ENCODE measurements at regions not wholly inside any gene's neighbourhood (a gene's known extent, or its start where the extent isn't known, plus 50 kb on each side); places are given as distances from the start of the nearest gene placed in this dataset.

DNA sequence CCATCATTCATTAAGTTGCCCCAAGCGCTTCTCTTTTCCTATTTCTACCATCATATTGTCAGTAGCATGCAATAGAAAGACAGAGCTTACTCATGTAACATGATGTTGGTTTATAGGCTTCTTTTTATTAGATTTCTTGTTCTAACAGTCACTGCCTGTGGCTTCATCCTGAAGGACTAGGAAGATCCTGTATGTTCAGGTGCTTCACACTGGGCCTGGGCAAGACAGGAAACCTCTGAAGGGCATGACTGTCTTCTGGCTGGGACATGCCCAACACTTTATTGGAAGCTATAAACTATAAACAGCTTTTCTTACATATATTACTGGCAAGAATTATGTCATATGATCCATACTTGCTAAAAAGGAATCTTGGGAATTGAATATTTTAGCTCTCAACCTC, 258.4 kb upstream of the AKR1E2 start:
- TF ChIP-seq, protein P1, sequence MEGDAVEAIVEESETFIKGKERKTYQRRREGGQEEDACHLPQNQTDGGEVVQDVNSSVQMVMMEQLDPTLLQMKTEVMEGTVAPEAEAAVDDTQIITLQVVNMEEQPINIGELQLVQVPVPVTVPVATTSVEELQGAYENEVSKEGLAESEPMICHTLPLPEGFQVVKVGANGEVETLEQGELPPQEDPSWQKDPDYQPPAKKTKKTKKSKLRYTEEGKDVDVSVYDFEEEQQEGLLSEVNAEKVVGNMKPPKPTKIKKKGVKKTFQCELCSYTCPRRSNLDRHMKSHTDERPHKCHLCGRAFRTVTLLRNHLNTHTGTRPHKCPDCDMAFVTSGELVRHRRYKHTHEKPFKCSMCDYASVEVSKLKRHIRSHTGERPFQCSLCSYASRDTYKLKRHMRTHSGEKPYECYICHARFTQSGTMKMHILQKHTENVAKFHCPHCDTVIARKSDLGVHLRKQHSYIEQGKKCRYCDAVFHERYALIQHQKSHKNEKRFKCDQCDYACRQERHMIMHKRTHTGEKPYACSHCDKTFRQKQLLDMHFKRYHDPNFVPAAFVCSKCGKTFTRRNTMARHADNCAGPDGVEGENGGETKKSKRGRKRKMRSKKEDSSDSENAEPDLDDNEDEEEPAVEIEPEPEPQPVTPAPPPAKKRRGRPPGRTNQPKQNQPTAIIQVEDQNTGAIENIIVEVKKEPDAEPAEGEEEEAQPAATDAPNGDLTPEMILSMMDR (IDR thresholded peaks at IDR 0.05; ENCODE audit: unreplicated experiment): no peak
- Mint-ChIP-seq H3K9me3 (ENCODE audit: unreplicated experiment) (no peaks in the 10 kb centered on the region), H3K36me3 (ENCODE audit: insufficient read depth, unreplicated experiment) (no peaks in the 10 kb centered on the region), H3K27ac (ENCODE audit: low read depth, unreplicated experiment) (no peak overlapping the region), H3K27me3 (ENCODE audit: insufficient read depth, unreplicated experiment) (no peaks in the 10 kb centered on the region), H3K4me1 (ENCODE audit: insufficient read depth, unreplicated experiment) (no peaks in the 10 kb centered on the region), H3K4me3 (ENCODE audit: unreplicated experiment) (no peak overlapping the region)
- no TSS peak for BruUV-seq (replicated peaks)
- intact Hi-C loops (cut with micrococcal nuclease): no loop called here
- no peak for DNase-seq (ENCODE audit: unreplicated experiment)
- CTCF ChIA-PET: interaction anchor here (1.0 kb wide), 1 partner anchor 197 kb away, joined by 3 read pairs; no protein-coding TSS in a partner anchor
- POLR2A ChIA-PET: no interaction called here

DNA sequence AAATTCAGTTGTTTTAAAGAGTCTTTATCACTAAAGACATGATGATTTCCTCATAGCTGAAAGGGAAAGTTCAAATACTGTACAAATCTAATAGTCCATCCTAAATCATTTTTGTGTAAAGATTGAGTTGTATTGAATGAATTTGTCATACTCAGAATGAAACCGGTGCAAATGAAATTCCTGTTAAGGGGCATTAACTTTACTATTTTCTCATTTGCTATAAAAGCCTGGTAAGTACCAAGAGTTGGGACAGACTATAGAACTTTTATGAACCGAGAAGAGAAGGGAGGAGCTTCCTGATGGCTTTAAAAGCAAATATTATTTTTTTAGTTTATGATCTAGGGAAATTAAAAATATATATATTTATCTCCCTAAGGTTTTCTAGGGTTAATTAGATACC, 260.0 kb upstream of the AKR1E2 start:
- no peak overlapping the region for H3K4me3 Mint-ChIP-seq (ENCODE audit: unreplicated experiment)
- BruUV-seq (replicated peaks): no TSS peak
- H3K27me3 Mint-ChIP-seq (ENCODE audit: insufficient read depth, unreplicated experiment): no peaks in the 10 kb centered on the region
- TF ChIP-seq, protein P1 (IDR thresholded peaks at IDR 0.05; ENCODE audit: unreplicated experiment): no peak
- no peaks in the 10 kb centered on the region for H3K9me3 Mint-ChIP-seq (ENCODE audit: unreplicated experiment)
- intact Hi-C loops (cut with micrococcal nuclease): no loop called here
- H3K27ac Mint-ChIP-seq (ENCODE audit: low read depth, unreplicated experiment): no peak overlapping the region
- POLR2A ChIA-PET: interaction anchor here (1.2 kb wide), 1 partner anchor 23 kb away, joined by 3 read pairs; no protein-coding TSS in a partner anchor
- H3K4me1 Mint-ChIP-seq (ENCODE audit: insufficient read depth, unreplicated experiment): no peaks in the 10 kb centered on the region
- DNase-seq (ENCODE audit: unreplicated experiment): no peak
- CTCF ChIA-PET: interaction anchor here (1.1 kb wide), 1 partner anchor 9 kb away, joined by 4 read pairs; no protein-coding TSS in a partner anchor
- no peaks in the 10 kb centered on the region for H3K36me3 Mint-ChIP-seq (ENCODE audit: insufficient read depth, unreplicated experiment)

DNA sequence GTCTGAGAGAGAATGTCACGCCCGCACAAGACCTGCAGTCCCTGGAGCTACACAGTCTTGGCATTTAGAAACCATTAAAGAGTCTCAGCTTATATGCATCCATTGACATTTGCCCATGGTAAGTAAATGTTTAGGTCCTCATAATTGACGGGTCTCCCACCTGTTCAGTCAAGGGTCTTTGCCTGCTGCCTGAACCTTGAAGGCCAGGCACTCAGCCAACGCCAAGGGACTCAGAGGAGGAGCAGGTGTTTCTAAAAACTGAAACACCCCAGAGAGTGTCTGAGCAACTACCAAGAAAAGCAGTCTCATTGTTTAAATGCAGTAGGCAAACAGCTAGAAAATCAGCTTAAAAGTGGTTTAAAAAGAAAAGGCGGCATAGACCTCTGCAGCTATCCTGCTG, 264.7 kb upstream of the AKR1E2 start:
- H3K27ac Mint-ChIP-seq (ENCODE audit: low read depth, unreplicated experiment): no peak overlapping the region
- no peak for DNase-seq (ENCODE audit: unreplicated experiment)
- no peaks in the 10 kb centered on the region for H3K4me1 Mint-ChIP-seq (ENCODE audit: insufficient read depth, unreplicated experiment)
- TF ChIP-seq, protein P1 (IDR thresholded peaks at IDR 0.05; ENCODE audit: unreplicated experiment): no peak
- CTCF ChIA-PET: no interaction called here
- H3K9me3 Mint-ChIP-seq (ENCODE audit: unreplicated experiment): no peaks in the 10 kb centered on the region
- intact Hi-C loops (cut with micrococcal nuclease): no loop called here
- no peak overlapping the region for H3K4me3 Mint-ChIP-seq (ENCODE audit: unreplicated experiment)
- no TSS peak for BruUV-seq (replicated peaks)
- H3K27me3 Mint-ChIP-seq (ENCODE audit: insufficient read depth, unreplicated experiment): no peaks in the 10 kb centered on the region
- POLR2A ChIA-PET: interaction anchor here (0.6 kb wide), 1 partner anchor 397 kb away, joined by 3 read pairs; no protein-coding TSS in a partner anchor
- H3K36me3 Mint-ChIP-seq (ENCODE audit: insufficient read depth, unreplicated experiment): no peaks in the 10 kb centered on the region

DNA sequence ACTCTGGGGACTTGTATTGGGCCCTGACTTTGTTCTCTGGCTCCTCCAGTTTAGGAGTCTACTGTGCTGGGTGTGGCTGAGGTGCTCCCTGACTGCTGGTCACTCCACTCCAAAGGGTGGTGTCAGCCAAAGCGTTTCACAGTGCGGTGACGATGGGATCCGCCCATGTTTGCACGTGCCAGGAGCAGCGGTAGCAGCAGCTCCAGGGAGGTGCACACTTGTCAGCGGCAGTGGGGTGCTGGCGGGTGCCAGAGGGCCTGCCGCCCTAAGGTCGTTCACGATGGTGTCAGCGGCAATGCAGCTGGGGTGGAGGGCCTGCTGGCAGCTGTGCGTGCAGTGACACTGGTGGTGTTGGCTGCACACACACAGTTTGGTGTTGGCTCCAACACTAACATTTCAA, 268.5 kb upstream of the AKR1E2 start:
- CTCF ChIA-PET: interaction anchor here (1.0 kb wide), 1 partner anchor 9 kb away, joined by 4 read pairs; no protein-coding TSS in a partner anchor
- Mint-ChIP-seq H3K4me3 (ENCODE audit: unreplicated experiment) (no peak overlapping the region), H3K27ac (ENCODE audit: low read depth, unreplicated experiment) (no peak overlapping the region), H3K27me3 (ENCODE audit: insufficient read depth, unreplicated experiment) (no peaks in the 10 kb centered on the region), H3K9me3 (ENCODE audit: unreplicated experiment) (no peaks in the 10 kb centered on the region), H3K36me3 (ENCODE audit: insufficient read depth, unreplicated experiment) (no peaks in the 10 kb centered on the region), H3K4me1 (ENCODE audit: insufficient read depth, unreplicated experiment) (no peaks in the 10 kb centered on the region)
- POLR2A ChIA-PET: interaction anchor here (0.7 kb wide), 1 partner anchor 1347 kb away, joined by 5 read pairs; no protein-coding TSS in a partner anchor
- TF ChIP-seq, protein P1 (IDR thresholded peaks at IDR 0.05; ENCODE audit: unreplicated experiment): no peak
- no TSS peak for BruUV-seq (replicated peaks)
- intact Hi-C loops (cut with micrococcal nuclease): no loop called here
- no peak for DNase-seq (ENCODE audit: unreplicated experiment)
